ENCODE measurements at regions not wholly inside any gene's neighbourhood (a gene's known extent, or its start where the extent isn't known, plus 50 kb on each side); places are given as distances from the start of the nearest gene placed in this dataset.

GRCh38 chr18:77444385-77444784, 194.7 kb downstream of the GALR1 start:
- DNase-seq (ENCODE audit: low read depth): no peak

- no peak for DNase-seq (ENCODE audit: low read depth)
These were observed 198.4 kb downstream of the GALR1 start for GRCh38 chr18:77448046-77448445.

GRCh38 chr18:77455004-77455403, 205.4 kb downstream of the GALR1 start:
- no peak for DNase-seq (ENCODE audit: low read depth)

- DNase-seq (ENCODE audit: low read depth): no peak
These were observed 208.0 kb downstream of the GALR1 start for GRCh38 chr18:77457681-77458080.

- DNase-seq (ENCODE audit: low read depth): no peak
These were observed 211.5 kb downstream of the GALR1 start for GRCh38 chr18:77461062-77461688.

- DNase-seq (ENCODE audit: low read depth): no peak
These were observed 215.3 kb downstream of the GALR1 start for GRCh38 chr18:77464917-77465316.

GRCh38 chr18:77466890-77467289, 217.2 kb downstream of the GALR1 start:
- no peak for DNase-seq (ENCODE audit: low read depth)

GRCh38 chr18:77469131-77469530, 219.5 kb downstream of the GALR1 start:
- no peak for DNase-seq (ENCODE audit: low read depth)

GRCh38 chr18:77470569-77471413, 221.1 kb downstream of the GALR1 start:
- DNase-seq (ENCODE audit: low read depth): no peak

- DNase-seq (ENCODE audit: low read depth): no peak
These were observed 222.9 kb downstream of the GALR1 start for GRCh38 chr18:77472509-77472908.

- DNase-seq (ENCODE audit: low read depth): no peak
These were observed 229.2 kb downstream of the GALR1 start for GRCh38 chr18:77478646-77479442.

- DNase-seq (ENCODE audit: low read depth): no peak
These were observed 231.9 kb downstream of the GALR1 start for GRCh38 chr18:77481541-77481940.

GRCh38 chr18:77482190-77483085, 232.8 kb downstream of the GALR1 start:
- DNase-seq (ENCODE audit: low read depth): no peak

- DNase-seq (ENCODE audit: low read depth): no peak
These were observed 237.3 kb downstream of the GALR1 start for GRCh38 chr18:77486985-77487384.

GRCh38 chr18:77487951-77488740, 238.5 kb downstream of the GALR1 start:
- no peak for DNase-seq (ENCODE audit: low read depth)

GRCh38 chr18:77495079-77495478, 245.4 kb downstream of the GALR1 start:
- no peak for DNase-seq (ENCODE audit: low read depth)

GRCh38 chr18:77495982-77496690, 246.5 kb downstream of the GALR1 start:
- DNase-seq (ENCODE audit: low read depth): no peak

- no peak for DNase-seq (ENCODE audit: low read depth)
These were observed 251.6 kb downstream of the GALR1 start for GRCh38 chr18:77501266-77501665.

- DNase-seq (ENCODE audit: low read depth): no peak
These were observed 255.9 kb downstream of the GALR1 start for GRCh38 chr18:77505499-77505898.

GRCh38 chr18:77512152-77512551, 262.5 kb downstream of the GALR1 start:
- DNase-seq (ENCODE audit: low read depth): no peak

All from renal cortical epithelial cell (primary cell).